ENCODE measurements at regions not wholly inside any gene's neighbourhood (a gene's known extent, or its start where the extent isn't known, plus 50 kb on each side); places are given as distances from the start of the nearest gene placed in this dataset.
"Not testable (repeated sequence)": the region's sequence is repeated elsewhere in the genome, so short reads cannot be mapped to it uniquely, and the experiment has no call there.

GRCh38 chr4:124123181-124123580 lies 589.4 kb downstream of the ANKRD50 start:
- no peak overlapping the region for H3K27ac ChIP-seq
- no peaks in the 10 kb centered on the region for H3K4me1 ChIP-seq
- H3K27me3 ChIP-seq: no peaks in the 10 kb centered on the region
- H3K36me3 ChIP-seq: no peaks in the 10 kb centered on the region
- TF ChIP-seq POLR2A (IDR thresholded peaks at IDR 0.05) (no peak), EP300 (IDR thresholded peaks at IDR 0.05) (no peak)
- no peak for DNase-seq (ENCODE audit: low spot score in 2 of 2)
- no peaks in the 10 kb centered on the region for H3K9me3 ChIP-seq
- no peak overlapping the region for H3K4me3 ChIP-seq
- WGBS, 2 donors: 67 to 72% methylated on average over 4 of the region's 4 CpGs

GRCh38 chr4:124123721-124124120 lies 588.8 kb downstream of the ANKRD50 start:
- no peaks in the 10 kb centered on the region for H3K4me1 ChIP-seq
- no peaks in the 10 kb centered on the region for H3K36me3 ChIP-seq
- no peak for TF ChIP-seq CTCF (IDR thresholded peaks at IDR 0.05)
- no peak for TF ChIP-seq EP300 (IDR thresholded peaks at IDR 0.05)
- TF ChIP-seq POLR2A (IDR thresholded peaks at IDR 0.05): no peak
- H3K27ac ChIP-seq: no peak overlapping the region
- no peak overlapping the region for H3K4me3 ChIP-seq
- WGBS, 2 donors: 64 to 69% methylated on average over 1 of the region's 1 CpG
- DNase-seq (ENCODE audit: low spot score in 2 of 2): no peak
- H3K27me3 ChIP-seq: no peaks in the 10 kb centered on the region
- no peaks in the 10 kb centered on the region for H3K9me3 ChIP-seq

- H3K36me3 ChIP-seq; H3K4me3 ChIP-seq; H3K4me1 ChIP-seq; H3K27ac ChIP-seq; DNase-seq (ENCODE audit: low spot score in 2 of 2); H3K27me3 ChIP-seq; H3K9me3 ChIP-seq: not testable (repeated sequence)
- 95 to 98% methylated on average over 6 of the region's 6 CpGs for WGBS, 2 donors
Measured at GRCh38 chr4:124131324-124131723, 581.2 kb downstream of the ANKRD50 start.

- TF ChIP-seq EP300 (IDR thresholded peaks at IDR 0.05) (no peak), CTCF (IDR thresholded peaks at IDR 0.05) (no peak), POLR2A (IDR thresholded peaks at IDR 0.05) (no peak)
- H3K4me1 ChIP-seq: peaks cover 0 to 6% (median 0%) of the 10 kb centered on the region in 4 donors
- no peak overlapping the region for H3K4me3 ChIP-seq
- H3K27ac ChIP-seq: no peak overlapping the region
- WGBS, 2 donors: 73 to 87% methylated on average over 2 of the region's 2 CpGs
- no peaks in the 10 kb centered on the region for H3K27me3 ChIP-seq
- H3K36me3 ChIP-seq: no peaks in the 10 kb centered on the region
- DNase-seq (ENCODE audit: low spot score in 2 of 2): no peak
- peaks cover 0 to 8% (median 0%) of the 10 kb centered on the region in 4 donors for H3K9me3 ChIP-seq
Measured at GRCh38 chr4:124132161-124132560, 580.4 kb downstream of the ANKRD50 start.

GRCh38 chr4:124133753-124134152 lies 578.8 kb downstream of the ANKRD50 start:
- DNase-seq (ENCODE audit: low spot score in 2 of 2): no peak
- peaks cover 0 to 8% (median 0%) of the 10 kb centered on the region in 4 donors for H3K9me3 ChIP-seq

GRCh38 chr4:124135409-124135813 lies 577.1 kb downstream of the ANKRD50 start:
- 16 to 24% methylated on average over 1 of the region's 1 CpG for WGBS, 2 donors

More at GRCh38 chr4:124133753-124134152, 578.8 kb downstream of the ANKRD50 start:
- H3K27me3 ChIP-seq: no peaks in the 10 kb centered on the region
- no peak overlapping the region for H3K4me3 ChIP-seq
- peaks cover 0 to 6% (median 0%) of the 10 kb centered on the region in 4 donors for H3K4me1 ChIP-seq
- H3K27ac ChIP-seq: no peak overlapping the region
- no peaks in the 10 kb centered on the region for H3K36me3 ChIP-seq
- TF ChIP-seq EP300 (IDR thresholded peaks at IDR 0.05) (no peak), POLR2A (IDR thresholded peaks at IDR 0.05) (no peak), CTCF (IDR thresholded peaks at IDR 0.05) (no peak)
- 62 to 73% methylated on average over 1 of the region's 1 CpG for WGBS, 2 donors

GRCh38 chr4:124139044-124139443 lies 573.5 kb downstream of the ANKRD50 start:
- Histone ChIP-seq H3K36me3 (no peaks in the 10 kb centered on the region), H3K4me3 (no peak overlapping the region), H3K9me3 (no peaks in the 10 kb centered on the region), H3K27me3 (no peaks in the 10 kb centered on the region), H3K27ac (no peak overlapping the region), H3K4me1 (peaks cover 0 to 9% (median 0%) of the 10 kb centered on the region in 4 donors)
- DNase-seq (ENCODE audit: low spot score in 2 of 2): no peak
- TF ChIP-seq POLR2A (IDR thresholded peaks at IDR 0.05) (no peak), CTCF (IDR thresholded peaks at IDR 0.05) (no peak), EP300 (IDR thresholded peaks at IDR 0.05) (no peak)
- 92% methylated on average over 6 of the region's 6 CpGs for WGBS, 2 donors

More at GRCh38 chr4:124135409-124135813, 577.1 kb downstream of the ANKRD50 start:
- no peak for DNase-seq (ENCODE audit: low spot score in 2 of 2)
- no peaks in the 10 kb centered on the region for H3K27me3 ChIP-seq
- H3K27ac ChIP-seq: no peak overlapping the region
- peaks cover 0 to 6% (median 0%) of the 10 kb centered on the region in 4 donors for H3K4me1 ChIP-seq
- peaks cover 0 to 8% (median 0%) of the 10 kb centered on the region in 4 donors for H3K9me3 ChIP-seq
- no peaks in the 10 kb centered on the region for H3K36me3 ChIP-seq
- no peak for TF ChIP-seq POLR2A (IDR thresholded peaks at IDR 0.05)
- TF ChIP-seq EP300 (IDR thresholded peaks at IDR 0.05): no peak
- no peak overlapping the region for H3K4me3 ChIP-seq
